ENCODE measurements at regions not wholly inside any gene's neighbourhood (a gene's known extent, or its start where the extent isn't known, plus 50 kb on each side); places are given as distances from the start of the nearest gene placed in this dataset.

DNA sequence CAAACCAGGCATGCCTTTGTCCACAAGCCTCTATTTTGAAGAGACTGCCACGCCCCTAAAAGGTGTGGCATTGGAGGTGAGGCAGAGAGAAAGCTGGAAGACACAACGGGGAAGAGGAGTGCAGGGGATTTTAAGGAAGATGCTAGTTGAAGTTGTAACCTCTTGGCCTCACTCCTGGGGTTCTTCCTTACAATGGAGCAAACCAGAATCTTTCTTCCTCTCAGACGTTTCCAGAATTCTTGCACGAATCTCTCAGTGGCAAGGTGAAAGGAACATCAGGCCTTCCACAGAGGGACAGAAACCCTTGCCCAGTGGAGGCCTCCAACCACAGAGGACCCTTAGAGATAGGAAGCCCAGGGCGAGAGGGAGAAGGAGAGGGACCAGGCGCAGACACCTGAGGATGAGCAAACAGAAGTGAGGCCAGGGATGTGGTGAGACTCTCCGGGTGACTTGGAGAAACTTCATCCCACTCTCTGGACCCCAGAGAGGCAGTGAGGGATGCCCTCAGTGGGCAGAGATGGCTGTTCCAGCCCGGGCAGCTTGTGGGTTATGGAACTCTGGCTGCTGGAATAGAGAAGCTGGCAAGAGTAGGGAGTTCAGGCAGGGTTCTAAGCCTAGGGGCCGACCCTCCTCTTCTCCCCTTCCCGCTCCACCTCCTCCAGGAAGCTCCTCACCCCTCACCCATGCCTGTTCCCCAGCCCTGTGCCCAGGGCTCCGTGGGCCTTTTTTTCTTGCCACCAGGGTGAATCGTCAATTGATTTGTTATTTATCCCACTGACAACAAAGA lies 136.8 kb upstream of the RUNX3 start:
- no peak for ATAC-seq (ENCODE audit: low read depth)
- H3K9ac ChIP-seq (ENCODE audit: low read length) = no peak overlapping the region
- Mint-ChIP-seq H3K9me3 (ENCODE audit: insufficient read depth) (no peaks in the 10 kb centered on the region), H3K4me3 (no peak overlapping the region), H3K27ac (no peak overlapping the region), H3K27me3 (no peaks in the 10 kb centered on the region), H3K4me1 (peaks cover 10% of the 10 kb centered on the region)
- H2AFZ ChIP-seq (ENCODE audit: insufficient read depth, low read depth, low read length, poor library complexity, severe bottlenecking) = no peak overlapping the region
- DNase-seq = no peak
- no peaks in the 10 kb centered on the region for H3K79me2 ChIP-seq (ENCODE audit: control insufficient read depth, insufficient read depth, low read length)
- no peak for TF ChIP-seq EZH2 (IDR thresholded peaks at IDR 0.05; ENCODE audit: borderline replicate concordance, insufficient read depth, low read depth, low read length, poor library complexity, severe bottlenecking)
- TF ChIP-seq, protein P1, sequence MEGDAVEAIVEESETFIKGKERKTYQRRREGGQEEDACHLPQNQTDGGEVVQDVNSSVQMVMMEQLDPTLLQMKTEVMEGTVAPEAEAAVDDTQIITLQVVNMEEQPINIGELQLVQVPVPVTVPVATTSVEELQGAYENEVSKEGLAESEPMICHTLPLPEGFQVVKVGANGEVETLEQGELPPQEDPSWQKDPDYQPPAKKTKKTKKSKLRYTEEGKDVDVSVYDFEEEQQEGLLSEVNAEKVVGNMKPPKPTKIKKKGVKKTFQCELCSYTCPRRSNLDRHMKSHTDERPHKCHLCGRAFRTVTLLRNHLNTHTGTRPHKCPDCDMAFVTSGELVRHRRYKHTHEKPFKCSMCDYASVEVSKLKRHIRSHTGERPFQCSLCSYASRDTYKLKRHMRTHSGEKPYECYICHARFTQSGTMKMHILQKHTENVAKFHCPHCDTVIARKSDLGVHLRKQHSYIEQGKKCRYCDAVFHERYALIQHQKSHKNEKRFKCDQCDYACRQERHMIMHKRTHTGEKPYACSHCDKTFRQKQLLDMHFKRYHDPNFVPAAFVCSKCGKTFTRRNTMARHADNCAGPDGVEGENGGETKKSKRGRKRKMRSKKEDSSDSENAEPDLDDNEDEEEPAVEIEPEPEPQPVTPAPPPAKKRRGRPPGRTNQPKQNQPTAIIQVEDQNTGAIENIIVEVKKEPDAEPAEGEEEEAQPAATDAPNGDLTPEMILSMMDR (IDR thresholded peaks at IDR 0.05) = no peak
- peaks cover 0 to 9% (median 0%) of the 10 kb centered on the region in 3 donors for H3K9me3 ChIP-seq (ENCODE audit: control extremely low read depth in 1 of 3, control insufficient read depth in 2 of 3, insufficient read depth in 1 of 3, low read length in 2 of 3)
- no peaks in the 10 kb centered on the region for H3K27me3 ChIP-seq (replicated peaks in 1 of 4; ENCODE audit: control extremely low read depth in 1 of 4, control insufficient read depth in 3 of 4, insufficient read depth in 4 of 4, low read length in 3 of 4)
- WGBS (ENCODE audit: insufficient coverage) = 89% methylated on average over 3 of the region's 12 CpGs
- no peaks in the 10 kb centered on the region for H4K20me1 ChIP-seq (ENCODE audit: control insufficient read depth, insufficient read depth, low read length, poor library complexity, severe bottlenecking)
- intact Hi-C loops (cut with micrococcal nuclease) = no loop called here
- no peak overlapping the region for H3K27ac ChIP-seq (ENCODE audit: low read length in 2 of 2)
- H3K4me2 ChIP-seq (replicated peaks; ENCODE audit: low read depth, low read length, poor library complexity, severe bottlenecking) = no peak overlapping the region
- no peaks in the 10 kb centered on the region for H3K4me1 ChIP-seq (ENCODE audit: control insufficient read depth in 2 of 2, insufficient read depth in 2 of 2, low read length in 2 of 2)
- H3K4me3 ChIP-seq (ENCODE audit: control extremely low read depth in 1 of 5, extremely low read depth in 1 of 5, insufficient read depth in 1 of 5, low read depth in 2 of 5, low read length in 4 of 5) = no peak overlapping the region
- no peaks in the 10 kb centered on the region for H3K36me3 ChIP-seq (replicated peaks in 1 of 2; ENCODE audit: control extremely low read depth in 1 of 2, control insufficient read depth in 1 of 2, extremely low read depth in 1 of 2, insufficient read depth in 2 of 2, low read length in 1 of 2)
- CTCF ChIA-PET = no interaction called here
- POLR2A ChIA-PET = interaction anchor here (0.6 kb wide), 2 partner anchors 25 to 368 kb away, joined by 4 to 7 read pairs; no protein-coding TSS in a partner anchor

DNA sequence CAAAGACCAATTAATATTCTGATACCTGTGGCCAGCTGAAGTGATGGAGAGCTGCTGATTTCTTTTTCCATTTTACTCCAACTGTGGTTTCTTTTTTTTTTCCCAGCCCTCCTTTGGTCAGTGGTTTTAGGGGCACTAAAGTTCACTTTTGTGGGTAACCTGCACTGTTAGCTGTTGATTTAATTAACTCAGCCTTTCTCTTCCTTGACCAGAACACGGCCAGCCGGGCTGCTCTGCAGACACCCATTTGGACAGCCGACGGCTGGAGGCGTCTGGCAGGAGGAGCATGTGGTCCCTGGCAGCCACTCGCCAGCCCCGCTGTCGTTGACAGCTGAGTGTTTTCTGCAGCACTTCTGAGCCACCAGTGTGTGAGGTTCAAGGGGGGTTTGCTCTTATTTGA lies 136.2 kb upstream of the RUNX3 start:
- peaks cover 10% of the 10 kb centered on the region for H3K4me1 Mint-ChIP-seq
- Histone ChIP-seq H3K27ac (ENCODE audit: low read length in 2 of 2) (no peak overlapping the region), H3K79me2 (ENCODE audit: control insufficient read depth, insufficient read depth, low read length) (no peaks in the 10 kb centered on the region), H4K20me1 (ENCODE audit: control insufficient read depth, insufficient read depth, low read length, poor library complexity, severe bottlenecking) (no peaks in the 10 kb centered on the region), H2AFZ (ENCODE audit: insufficient read depth, low read depth, low read length, poor library complexity, severe bottlenecking) (no peak overlapping the region), H3K27me3 (replicated peaks in 1 of 4; ENCODE audit: control extremely low read depth in 1 of 4, control insufficient read depth in 3 of 4, insufficient read depth in 4 of 4, low read length in 3 of 4) (no peaks in the 10 kb centered on the region), H3K4me1 (ENCODE audit: control insufficient read depth in 2 of 2, insufficient read depth in 2 of 2, low read length in 2 of 2) (no peaks in the 10 kb centered on the region), H3K9ac (ENCODE audit: low read length) (no peak overlapping the region), H3K36me3 (replicated peaks in 1 of 2; ENCODE audit: control extremely low read depth in 1 of 2, control insufficient read depth in 1 of 2, extremely low read depth in 1 of 2, insufficient read depth in 2 of 2, low read length in 1 of 2) (no peaks in the 10 kb centered on the region), H3K4me3 (ENCODE audit: control extremely low read depth in 1 of 5, extremely low read depth in 1 of 5, insufficient read depth in 1 of 5, low read depth in 2 of 5, low read length in 4 of 5) (no peak overlapping the region), H3K4me2 (replicated peaks; ENCODE audit: low read depth, low read length, poor library complexity, severe bottlenecking) (no peak overlapping the region), H3K9me3 (ENCODE audit: control extremely low read depth in 1 of 3, control insufficient read depth in 2 of 3, insufficient read depth in 1 of 3, low read length in 2 of 3) (peaks cover 0 to 8% (median 0%) of the 10 kb centered on the region in 3 donors)
- no peak for TF ChIP-seq EZH2 (IDR thresholded peaks at IDR 0.05; ENCODE audit: borderline replicate concordance, insufficient read depth, low read depth, low read length, poor library complexity, severe bottlenecking)
- TF ChIP-seq, protein P1 (IDR thresholded peaks at IDR 0.05) = no peak
- POLR2A ChIA-PET = no interaction called here
- ATAC-seq (ENCODE audit: low read depth) (no peak), DNase-seq (no peak)
- H3K9me3 Mint-ChIP-seq (ENCODE audit: insufficient read depth) = no peaks in the 10 kb centered on the region
- WGBS (ENCODE audit: insufficient coverage) = 85% methylated on average over 8 of the region's 8 CpGs
- intact Hi-C loops (cut with micrococcal nuclease) = no loop called here
- CTCF ChIA-PET = interaction anchor here (0.9 kb wide), 1 partner anchor 163 kb away, joined by 3 read pairs; no protein-coding TSS in a partner anchor
- no peak overlapping the region for H3K4me3 Mint-ChIP-seq
- no peaks in the 10 kb centered on the region for H3K27me3 Mint-ChIP-seq
- no peak overlapping the region for H3K27ac Mint-ChIP-seq
